NT2/D1 (cell line): ENCODE measurements at regions not wholly inside any gene's neighbourhood (a gene's known extent, or its start where the extent isn't known, plus 50 kb on each side); places are given as distances from the start of the nearest gene placed in this dataset.
A peak's percentile ranks its signal among the peaks of the same experiment; 100 is the strongest.

Experiments used
- DNase-seq: peaks from one replicate; pipeline ENCODE4 v3.0.0-alpha.2; 2011; ENCODE audit warnings: low read depth, low spot score
- H3K27me3 ChIP-seq: 2 replicates; pipeline ENCODE4 v1.6.0; 2011; ENCODE audit warnings: mild to moderate bottlenecking; ENCODE audit not compliant: insufficient read length, insufficient read depth
- H3K36me3 ChIP-seq: 2 replicates; pipeline ENCODE4 v1.6.1; 2011; ENCODE audit warnings: mild to moderate bottlenecking, low read length, mixed read lengths; ENCODE audit not compliant: insufficient read depth, insufficient read length
- H3K4me1 ChIP-seq: 2 replicates; pipeline ENCODE4 v1.5.1; 2011; ENCODE audit not compliant: insufficient read depth, insufficient read length
- H3K4me3 ChIP-seq: 2 replicates; pipeline ENCODE4 v1.5.1; 2011; ENCODE audit warnings: low read depth; ENCODE audit not compliant: insufficient read length
- H3K9ac ChIP-seq: 2 replicates; pipeline ENCODE4 v1.6.0; 2011; ENCODE audit warnings: low read depth; ENCODE audit not compliant: insufficient read length
- H3K9me3 ChIP-seq: 2 replicates; pipeline ENCODE4 v1.5.1; 2011; ENCODE audit warnings: mild to moderate bottlenecking, low read length; ENCODE audit not compliant: insufficient read depth
- SUZ12 ChIP-seq: IDR thresholded peaks from 2 replicates; pipeline ENCODE4 v1.6.1; 2011; ENCODE audit not compliant: insufficient read length, insufficient read depth; ENCODE audit errors: extremely low read depth
- YY1 ChIP-seq: IDR thresholded peaks from 2 replicates; pipeline ENCODE4 v1.6.1; 2011; ENCODE audit not compliant: insufficient read length, insufficient read depth
- ZNF274 ChIP-seq: IDR thresholded peaks from 2 replicates; pipeline ENCODE4 v1.6.1; 2011; ENCODE audit warnings: mild to moderate bottlenecking, low read depth, low read length

DNA sequence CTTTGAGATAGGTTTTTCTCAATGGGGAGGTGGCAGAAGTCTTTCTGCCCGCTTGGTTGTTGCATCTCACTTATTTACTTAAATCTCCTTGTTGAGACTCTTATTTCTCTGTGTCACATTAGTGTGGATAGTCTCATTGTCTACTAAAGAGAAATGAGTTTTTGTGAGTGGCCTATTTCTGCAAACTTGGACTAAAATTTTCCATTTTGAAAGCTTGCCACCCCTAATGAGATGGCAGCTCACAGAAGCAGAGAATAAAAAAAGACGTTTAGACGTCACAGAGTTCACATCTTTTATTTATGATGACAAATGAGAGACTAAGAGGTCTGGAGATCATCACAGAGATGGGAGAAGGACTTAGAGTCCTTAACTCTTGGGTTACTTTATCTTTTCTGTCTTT lies 262.7 kb upstream of the PHYHIPL start:
- H3K9me3 ChIP-seq = no peaks in the 10 kb centered on the region
- TF ChIP-seq SUZ12 (no peak), ZNF274 (no peak), YY1 (no peak)
- DNase-seq = no peak

GRCh38 chr10:58918887-58919286 lies 257.6 kb upstream of the PHYHIPL start:
- no peak for DNase-seq
- no peak for TF ChIP-seq SUZ12
- TF ChIP-seq YY1 = no peak
- TF ChIP-seq ZNF274 = no peak
- H3K9ac ChIP-seq = no peak overlapping the region
- no peaks in the 10 kb centered on the region for H3K36me3 ChIP-seq
- no peaks in the 10 kb centered on the region for H3K27me3 ChIP-seq
- no peak overlapping the region for H3K4me3 ChIP-seq
- no peaks in the 10 kb centered on the region for H3K9me3 ChIP-seq
- H3K4me1 ChIP-seq = no peaks in the 10 kb centered on the region

More for the DNA sequence above, 262.7 kb upstream of the PHYHIPL start:
- Histone ChIP-seq H3K27me3 (no peaks in the 10 kb centered on the region), H3K9ac (no peak overlapping the region), H3K4me1 (no peaks in the 10 kb centered on the region), H3K4me3 (no peak overlapping the region), H3K36me3 (no peaks in the 10 kb centered on the region)

DNA sequence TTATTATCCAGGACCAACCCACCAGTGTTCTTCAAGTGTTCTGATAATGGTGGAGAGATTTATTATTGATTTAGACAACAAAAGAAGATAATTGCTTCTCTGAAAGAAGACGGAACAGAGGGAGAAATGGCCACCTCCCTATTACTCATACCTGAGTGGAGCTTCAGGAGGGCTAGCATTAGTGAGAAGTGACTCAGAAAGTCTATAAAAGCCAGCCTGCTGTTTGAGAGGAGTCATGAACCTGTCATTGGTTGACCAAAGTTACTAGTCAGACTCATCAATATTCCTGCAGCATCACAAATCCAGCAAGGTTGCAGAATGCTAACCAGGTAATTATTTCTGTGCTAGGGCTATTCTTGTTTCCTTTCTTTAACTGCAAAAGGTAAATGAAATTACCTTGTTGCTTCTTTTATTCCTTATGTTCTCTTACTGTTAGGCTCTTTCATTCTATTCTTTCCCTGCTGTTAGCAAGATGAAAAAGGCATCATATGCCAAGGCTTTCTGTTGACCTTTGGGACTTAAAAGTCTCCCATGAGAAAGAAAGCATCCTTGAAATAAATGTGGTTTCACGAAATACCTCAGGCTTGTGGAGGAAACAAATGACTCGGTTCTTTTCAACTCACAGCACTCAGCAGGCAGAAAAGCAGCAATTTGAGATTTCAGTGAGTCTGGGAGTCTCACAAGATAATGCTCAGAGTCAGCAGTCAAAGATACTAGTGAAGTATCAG lies 256.4 kb upstream of the PHYHIPL start:
- Histone ChIP-seq H3K36me3 (no peaks in the 10 kb centered on the region), H3K4me3 (no peak overlapping the region), H3K27me3 (no peaks in the 10 kb centered on the region), H3K9me3 (no peaks in the 10 kb centered on the region), H3K4me1 (no peaks in the 10 kb centered on the region), H3K9ac (no peak overlapping the region)
- TF ChIP-seq SUZ12 (no peak), ZNF274 (no peak), YY1 (no peak)
- peak; percentile 35 for DNase-seq

GRCh38 chr10:58920655-58921003 lies 255.8 kb upstream of the PHYHIPL start:
- no peaks in the 10 kb centered on the region for H3K36me3 ChIP-seq
- H3K9ac ChIP-seq = no peak overlapping the region
- H3K4me3 ChIP-seq = no peak overlapping the region
- DNase-seq = no peak
- no peaks in the 10 kb centered on the region for H3K27me3 ChIP-seq
- TF ChIP-seq SUZ12 (no peak), ZNF274 (no peak)
- no peaks in the 10 kb centered on the region for H3K9me3 ChIP-seq
- H3K4me1 ChIP-seq = no peaks in the 10 kb centered on the region

DNA sequence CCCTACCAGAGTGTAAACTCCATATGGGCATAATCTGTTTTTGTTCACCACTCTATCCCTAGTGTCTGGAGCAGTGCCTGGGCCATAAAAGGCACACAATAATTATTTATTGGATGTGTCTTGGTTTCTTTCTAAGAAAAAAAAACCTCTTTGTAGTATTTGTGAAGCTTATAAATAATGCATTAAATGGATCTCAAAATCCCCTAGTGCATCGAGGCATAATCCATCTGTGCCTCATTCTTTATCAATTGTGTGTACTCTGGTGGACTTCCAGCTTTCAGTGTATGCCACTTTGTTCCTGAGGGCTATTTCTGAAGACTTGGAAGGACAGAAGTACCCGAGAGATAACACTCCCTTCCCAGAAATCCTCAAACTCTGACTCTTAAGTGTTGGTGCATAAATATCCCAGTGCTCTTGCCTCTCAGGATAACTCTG lies 255.0 kb upstream of the PHYHIPL start:
- Histone ChIP-seq H3K9ac (no peak overlapping the region), H3K36me3 (no peaks in the 10 kb centered on the region), H3K4me1 (no peaks in the 10 kb centered on the region), H3K9me3 (no peaks in the 10 kb centered on the region), H3K27me3 (no peaks in the 10 kb centered on the region), H3K4me3 (no peak overlapping the region)
- TF ChIP-seq YY1 (no peak), ZNF274 (no peak), SUZ12 (no peak)
- DNase-seq = no peak

GRCh38 chr10:58925381-58925780 lies 251.1 kb upstream of the PHYHIPL start:
- H3K4me3 ChIP-seq = no peak overlapping the region
- no peak for DNase-seq
- no peaks in the 10 kb centered on the region for H3K9me3 ChIP-seq
- H3K4me1 ChIP-seq = no peaks in the 10 kb centered on the region
- H3K9ac ChIP-seq = no peak overlapping the region
- no peak for TF ChIP-seq ZNF274
- TF ChIP-seq YY1 = no peak
- TF ChIP-seq SUZ12 = no peak
- no peaks in the 10 kb centered on the region for H3K27me3 ChIP-seq
- H3K36me3 ChIP-seq = no peaks in the 10 kb centered on the region

DNA sequence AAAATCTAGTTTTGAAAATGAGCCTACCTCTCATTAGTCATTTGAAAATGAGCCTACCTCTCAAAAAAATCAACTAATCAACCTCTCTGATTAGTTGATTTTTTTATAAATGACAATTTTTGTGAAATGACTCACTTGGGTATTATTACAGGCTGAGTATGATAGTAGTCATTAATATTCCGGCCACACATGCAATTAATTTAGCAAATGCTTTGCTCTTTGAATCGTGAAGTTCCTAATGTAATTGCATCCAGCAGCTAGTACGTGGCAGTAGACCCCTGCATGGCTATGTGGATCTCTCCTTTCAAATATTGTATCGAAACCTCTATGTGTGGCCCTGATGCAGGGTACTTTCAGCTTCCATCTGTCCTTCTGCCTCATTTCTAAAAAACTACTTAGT lies 245.9 kb upstream of the PHYHIPL start:
- Histone ChIP-seq H3K9ac (no peak overlapping the region), H3K9me3 (no peaks in the 10 kb centered on the region), H3K27me3 (no peaks in the 10 kb centered on the region), H3K36me3 (no peaks in the 10 kb centered on the region), H3K4me1 (no peaks in the 10 kb centered on the region), H3K4me3 (no peak overlapping the region)
- DNase-seq = no peak
- TF ChIP-seq YY1 (no peak), ZNF274 (no peak), SUZ12 (no peak)
